Lung (tissue), 11 donors: ENCODE measurements at regions not wholly inside any gene's neighbourhood (a gene's known extent, or its start where the extent isn't known, plus 50 kb on each side); places are given as distances from the start of the nearest gene placed in this dataset.
A peak's percentile ranks its signal among the peaks of the same experiment; 100 is the strongest.

ENCODE experiments used
- ATAC-seq: fragments of 200-7000 bp; cut with Tn5 transposase; one replicate; pipeline ENCODE4 v1.9.1; 2020; ENCODE audit warnings: moderate number of reproducible peaks; ENCODE audit not compliant: insufficient read depth, low FRiP score
- DNase-seq, 3 donors: peaks; one replicate each; pipeline ENCODE4 v3.0.0-alpha.2; 2013 to 2017
- H3K27ac ChIP-seq, 2 donors: one replicate each; pipeline ENCODE4 v1.5.1; 2013; ENCODE audit warnings: mild to moderate bottlenecking in 2 of 2, moderate library complexity in 2 of 2, control low read depth in 1 of 2, inconsistent platforms in 1 of 2, low read depth in 1 of 2, low read length in 1 of 2
- H3K27me3 ChIP-seq, 3 donors: one replicate each; pipeline ENCODE4 v1.5.1; 2013; ENCODE audit warnings: low read length in 2 of 3; ENCODE audit not compliant: control insufficient read depth in 3 of 3, insufficient read depth in 3 of 3
- H3K36me3 ChIP-seq, 4 donors: one replicate each; pipeline ENCODE4 v1.5.1; 2013; ENCODE audit warnings: low read length in 4 of 4, mild to moderate bottlenecking in 1 of 4, moderate library complexity in 1 of 4; ENCODE audit not compliant: control insufficient read depth in 4 of 4, insufficient read depth in 4 of 4
- H3K4me1 ChIP-seq, 5 donors: one replicate each; pipeline ENCODE4 v1.5.1; 2013; ENCODE audit warnings: low read length in 5 of 5, mild to moderate bottlenecking in 2 of 5, moderate library complexity in 1 of 5; ENCODE audit not compliant: control insufficient read depth in 5 of 5, insufficient read depth in 5 of 5
- H3K4me3 ChIP-seq: one replicate; pipeline ENCODE4 v1.5.1; 2013; ENCODE audit warnings: mild to moderate bottlenecking, control low read depth, moderate library complexity
- H3K9ac ChIP-seq, 2 donors: one replicate each; pipeline ENCODE4 v1.5.1; 2013; ENCODE audit warnings: low read length in 2 of 2, control low read depth in 1 of 2; ENCODE audit not compliant: insufficient read depth in 1 of 2
- H3K9me3 ChIP-seq, 4 donors: one replicate each; pipeline ENCODE4 v1.5.1; 2013; ENCODE audit warnings: low read length in 3 of 4, mild to moderate bottlenecking in 1 of 4, moderate library complexity in 1 of 4; ENCODE audit not compliant: control insufficient read depth in 4 of 4, insufficient read depth in 3 of 4
- CTCF ChIP-seq: IDR thresholded peaks from 2 replicates; pipeline ENCODE4 v1.5.1; 2012; ENCODE audit warnings: mild to moderate bottlenecking; ENCODE audit errors: control extremely low read depth, extremely low read depth
- WGBS, 2 donors: extraction: QIAGEN DNeasy Blood & Tissue Kit; methylation state at CpG; one replicate each; pipeline ENCODE4 v1.1.7; 2013; 5-methylcytosine and 5-hydroxymethylcytosine counted together
- donor health status: control.
- donor health status: control.
- donor health status: Bipolar disorder and iron deficiency.
- donor health status: healthy.
- donor health status: DM: yes; HTN: yes; CAD: no.

DNA sequence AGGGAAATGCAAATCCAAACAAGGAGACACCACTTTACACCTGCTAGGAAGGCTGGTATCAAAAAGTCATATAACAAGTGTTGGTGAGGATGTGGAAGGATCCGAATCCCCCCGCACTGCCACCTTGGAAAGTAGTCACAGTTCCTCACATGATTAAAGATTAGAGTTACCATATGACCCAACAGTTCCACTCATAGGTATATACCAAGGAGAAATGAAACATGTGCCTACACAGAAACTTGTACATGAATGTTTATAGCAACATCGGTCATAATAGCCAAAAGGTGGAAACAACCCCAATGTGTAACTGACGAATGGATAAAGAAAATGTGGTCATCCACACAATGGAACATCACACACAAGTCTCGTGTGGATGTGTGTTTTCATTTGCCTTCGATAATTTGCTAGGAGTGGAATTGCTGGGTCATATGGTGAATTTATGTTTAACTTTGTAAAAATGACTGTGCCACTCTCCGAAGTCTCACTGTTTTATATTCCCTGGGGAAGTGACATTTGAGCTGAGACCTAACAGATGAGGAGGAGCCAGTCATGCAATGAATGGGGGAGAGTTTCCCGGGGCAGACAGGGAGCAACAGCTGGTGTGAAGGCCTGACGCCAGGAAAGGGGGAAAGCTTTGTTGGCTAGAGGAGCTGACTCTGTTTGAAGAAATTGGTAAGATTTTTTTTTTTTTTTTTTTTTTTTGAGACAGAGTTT lies 125.9 kb upstream of the MLN start:
- DNase-seq (peak; percentile 89 to 92 (median 92)), ATAC-seq (no peak)
- 70 to 79% methylated on average over 9 of the region's 9 CpGs for whole genome bisulfite sequencing, 2 donors
- peaks cover 0 to 3% (median 0%) of the 10 kb centered on the region in 3 donors for H3K27me3 ChIP-seq
- no peak overlapping the region for H3K4me3 ChIP-seq
- no peak overlapping the region for H3K9ac ChIP-seq
- no peaks in the 10 kb centered on the region for H3K36me3 ChIP-seq
- peaks cover 0 to 2% (median 0%) of the 10 kb centered on the region in 4 donors for H3K9me3 ChIP-seq
- no peak overlapping the region for H3K27ac ChIP-seq
- H3K4me1 ChIP-seq = peaks cover 0 to 4% (median 3%) of the 10 kb centered on the region in 5 donors
- no peak for TF ChIP-seq CTCF

DNA sequence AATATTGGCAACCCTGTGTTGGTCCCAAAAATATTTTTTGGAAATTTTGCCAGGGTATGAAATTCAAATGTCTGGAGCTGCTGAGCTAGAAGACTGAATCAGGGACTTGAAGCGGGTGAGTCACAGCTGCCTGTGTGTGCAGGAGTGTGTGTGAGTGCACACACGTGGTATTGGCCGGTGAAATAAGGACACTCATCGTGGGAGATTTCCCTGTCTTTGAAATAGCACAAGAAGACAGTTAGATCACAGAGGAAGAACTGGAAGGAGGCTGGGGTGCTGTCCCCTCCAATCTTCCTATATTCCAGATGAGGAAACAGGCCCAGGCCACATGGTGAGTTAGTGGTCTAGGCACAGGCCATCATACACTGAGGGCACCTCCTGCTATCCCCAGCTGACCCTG lies 123.8 kb upstream of the MLN start:
- no peak overlapping the region for H3K4me3 ChIP-seq
- H3K9ac ChIP-seq = no peak overlapping the region
- H3K4me1 ChIP-seq = peaks cover 0 to 15% (median 4%) of the 10 kb centered on the region in 5 donors
- ATAC-seq (no peak), DNase-seq (no peak)
- H3K27me3 ChIP-seq = no peaks in the 10 kb centered on the region
- H3K36me3 ChIP-seq = no peaks in the 10 kb centered on the region
- H3K27ac ChIP-seq = no peak overlapping the region
- 76 to 77% methylated on average over 4 of the region's 4 CpGs for WGBS, 2 donors
- H3K9me3 ChIP-seq = peaks cover 0 to 2% (median 0%) of the 10 kb centered on the region in 4 donors
- TF ChIP-seq CTCF = no peak

DNA sequence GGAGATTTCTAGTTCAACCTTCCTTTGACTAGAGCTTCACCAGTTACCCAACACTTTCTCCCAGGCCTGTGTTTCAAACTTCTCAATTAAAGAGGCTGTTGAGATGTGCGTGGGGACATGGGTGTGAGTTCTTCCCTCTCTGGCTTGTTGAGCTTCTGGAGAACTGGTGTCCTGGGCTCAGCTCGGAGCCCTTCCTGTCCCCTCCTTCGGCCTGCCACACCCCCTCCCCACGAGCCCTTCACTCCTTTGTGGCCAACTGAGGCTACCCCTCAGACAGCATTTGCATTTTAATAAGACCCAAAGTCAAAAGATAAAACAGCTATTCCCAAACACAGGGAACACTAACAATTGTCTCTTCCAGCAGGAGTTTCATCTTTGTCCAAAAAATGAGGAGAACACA lies 123.3 kb upstream of the MLN start:
- ATAC-seq = no peak
- 65 to 86% methylated on average over 4 of the region's 4 CpGs for WGBS, 2 donors
- no peaks in the 10 kb centered on the region for H3K36me3 ChIP-seq
- TF ChIP-seq CTCF = no peak
- H3K27me3 ChIP-seq = no peaks in the 10 kb centered on the region
- H3K4me3 ChIP-seq = no peak overlapping the region
- H3K9me3 ChIP-seq = peaks cover 0 to 2% (median 0%) of the 10 kb centered on the region in 4 donors
- peaks cover 0 to 15% (median 4%) of the 10 kb centered on the region in 5 donors for H3K4me1 ChIP-seq
- no peak overlapping the region for H3K27ac ChIP-seq
- H3K9ac ChIP-seq = no peak overlapping the region
- DNase-seq = no peak
